GM12878 (cell line): ENCODE measurements at regions not wholly inside any gene's neighbourhood (a gene's known extent, or its start where the extent isn't known, plus 50 kb on each side); places are given as distances from the start of the nearest gene placed in this dataset.

Experiments used
- ATAC-seq: fragments of 200-7000 bp; cut with Tn5 transposase; 3 replicates; pipeline ENCODE4 v1.9.1; 2020; ENCODE audit warnings: mild to moderate bottlenecking, moderate library complexity
- BruUV-seq: library from RNA; stranded (reverse); fragments of 400-500 nt; replicated peaks from 2 replicates; lab custom pipeline; 2021; lab: Mats Ljungman, UMichigan
- CTCF ChIA-PET: fragments of 300-600 bp; sonication (Branson Sonifier 250); formaldehyde crosslinking; extraction: SDS; loops from one replicate; lab custom pipeline; 2021; ENCODE audit warnings: inconsistent platforms; lab: Yijun Ruan, JAX
- POLR2A ChIA-PET: fragments of 350-600 bp; formaldehyde crosslinking; extraction: SDS; loops from one replicate; lab custom pipeline; 2021; ENCODE audit warnings: inconsistent platforms; lab: Charles Lee
- RAD21 ChIA-PET: fragments of 300-600 bp; sonication (Branson Sonifier 250); formaldehyde crosslinking; loops from one replicate; lab custom pipeline; 2023; ENCODE audit warnings: antibody characterized with exemption; ENCODE audit not compliant: unreplicated experiment; lab: Charles Lee
- SMC1A ChIA-PET: fragments of 300-600 bp; sonication (Branson Sonifier 250); formaldehyde crosslinking; loops from one replicate; lab custom pipeline; 2023; ENCODE audit not compliant: unreplicated experiment, uncharacterized antibody; lab: Charles Lee
- DNase-seq: peaks from one replicate; pipeline ENCODE4 v3.0.0-alpha.2; 2011; ENCODE audit warnings: low read depth, low spot score
- FAIRE-seq: peaks from 3 replicates; lab custom pipeline; 2011; peaks lifted over from hg19 to GRCh38; lab: Jason Lieb, UNC
- H2AFZ ChIP-seq: 2 replicates; pipeline ENCODE4 v1.6.0; 2011; ENCODE audit warnings: low read depth, low read length, control low read depth; ENCODE audit not compliant: control insufficient read depth
- H3K27ac ChIP-seq: 2 replicates; pipeline ENCODE4 v1.5.1; 2011; ENCODE audit warnings: control low read depth; ENCODE audit not compliant: control insufficient read depth, insufficient read depth
- H3K27me3 ChIP-seq, 2 experiments: replicated peaks in 1 of 2; 2 replicates each; pipeline versions ENCODE4 v1.6.0 to v1.6.1; 2011; ENCODE audit warnings: low read length in 1 of 2; ENCODE audit not compliant: control insufficient read depth in 2 of 2, insufficient read depth in 2 of 2
- H3K36me3 ChIP-seq, 2 experiments: 2 replicates each; pipeline ENCODE4 v1.5.1; 2011; ENCODE audit warnings: low read length in 1 of 2; ENCODE audit not compliant: control insufficient read depth in 2 of 2, insufficient read depth in 2 of 2
- H3K4me1 ChIP-seq: 2 replicates; pipeline ENCODE4 v1.6.1; 2011; ENCODE audit warnings: mild to moderate bottlenecking, low read length, moderate library complexity, mixed read lengths; ENCODE audit not compliant: control insufficient read depth, insufficient read depth
- H3K4me2 ChIP-seq: 2 replicates; pipeline ENCODE4 v1.6.0; 2011; ENCODE audit warnings: control low read depth; ENCODE audit not compliant: control insufficient read depth, insufficient read depth
- H3K4me3 ChIP-seq: fragments of 200-600 bp; sonication (generic); 2 replicates; pipeline ENCODE4 v1.5.1; 2016
- H3K79me2 ChIP-seq: 2 replicates; pipeline ENCODE4 v1.6.0; 2011; ENCODE audit warnings: low read length; ENCODE audit not compliant: control insufficient read depth, insufficient read depth
- H3K9ac ChIP-seq: 2 replicates; pipeline ENCODE4 v1.8.0; 2011; ENCODE audit warnings: low read length, control low read depth, mixed read lengths; ENCODE audit not compliant: control insufficient read depth, insufficient read depth
- H3K9me3 ChIP-seq: replicated peaks from 3 replicates; pipeline ENCODE4 v1.5.1; 2011; ENCODE audit warnings: mild to moderate bottlenecking, low read length; ENCODE audit not compliant: control insufficient read depth, insufficient read depth
- H4K20me1 ChIP-seq: 2 replicates; pipeline ENCODE4 v1.6.0; 2011; ENCODE audit not compliant: control insufficient read depth, insufficient read depth
- GATAD2B ChIP-seq: fragments of 450-650 bp; conservative IDR thresholded peaks from 2 replicates; pipeline ENCODE4 v1.6.1; 2017; ENCODE audit warnings: low read depth, mild to moderate bottlenecking, moderate library complexity
- MAX ChIP-seq: IDR thresholded peaks from 2 replicates; pipeline ENCODE4 v1.6.1; 2012; ENCODE audit warnings: low read depth, low read length, improper control_type of control experiment
- PRDM15 ChIP-seq: fragments of 450-650 bp; formaldehyde crosslinking; IDR thresholded peaks from 2 replicates; pipeline ENCODE4 v1.4.0; 2020; ENCODE audit warnings: mild to moderate bottlenecking, moderate library complexity
- YY1 ChIP-seq: IDR thresholded peaks from 2 replicates; pipeline ENCODE4 v1.6.1; 2011; ENCODE audit warnings: low read depth, mild to moderate bottlenecking, low read length
- WGBS: methylation state at CpG from one replicate; pipeline ENCODE4 v1.1.6; 2016; ENCODE audit warnings: low lambda C conversion rate; ENCODE audit not compliant: insufficient replicate concordance, insufficient coverage; ENCODE audit errors: missing lambda C conversion rate; 5-methylcytosine and 5-hydroxymethylcytosine counted together
- in situ Hi-C: fragments of 300-500 bp; cut with MboI; formaldehyde crosslinking; loops from 9 replicates; pipeline ENCODE4 v1.14.3; 2018; ENCODE audit warnings: mixed read lengths
- intact Hi-C: fragments of 100-400 bp; cut with micrococcal nuclease; formaldehyde crosslinking; loops from one replicate; pipeline ENCODE4 v1.14.2; 2022; ENCODE audit not compliant: unreplicated experiment

DNA sequence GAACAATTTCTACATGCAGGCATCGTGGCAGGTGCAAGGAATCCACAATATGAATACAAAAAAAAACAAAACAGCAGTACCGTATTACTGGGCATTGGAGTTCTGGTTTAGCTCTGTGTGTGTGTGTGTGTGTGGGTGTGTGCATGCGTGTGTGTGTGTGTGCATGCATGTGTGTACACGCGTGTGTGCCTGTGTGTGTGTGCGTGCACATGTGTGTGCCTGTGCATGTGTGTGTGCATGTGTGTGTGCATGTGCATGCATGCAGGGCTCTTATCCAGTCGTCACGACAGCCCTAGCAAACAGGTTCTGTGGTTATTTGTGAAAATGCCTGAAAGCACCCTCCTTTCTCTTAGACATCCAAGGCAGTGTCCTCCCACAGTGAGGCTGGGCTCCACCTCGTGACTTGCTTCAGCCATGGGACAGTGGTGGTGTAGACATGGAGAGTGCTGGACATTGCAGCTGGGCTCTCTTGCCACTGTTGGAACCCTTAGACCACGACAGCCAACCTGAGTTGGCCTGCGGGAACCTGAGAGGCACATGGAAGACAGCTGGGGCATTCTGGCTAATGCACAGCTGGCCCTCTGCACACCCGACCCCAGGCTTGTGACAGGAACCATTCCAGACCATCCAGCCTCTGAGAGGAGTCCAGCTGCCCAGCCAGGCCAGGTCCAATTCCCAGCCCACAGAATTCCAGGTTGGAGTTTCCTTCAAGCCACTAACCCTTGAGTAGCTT, 173.4 kb upstream of the SHH start (continued):
- TF ChIP-seq MAX (no peak), YY1 (no peak)
- TF ChIP-seq, all 136 proteins: peak for 0

GRCh38 chr7:155984609-155985405, 172.5 kb upstream of the SHH start:
- Histone ChIP-seq H4K20me1 (no peaks in the 10 kb centered on the region), H3K9me3 (no peaks in the 10 kb centered on the region), H3K4me2 (no peak overlapping the region), H3K36me3 (no peaks in the 10 kb centered on the region), H2AFZ (no peak overlapping the region), H3K27me3 (no peaks in the 10 kb centered on the region), H3K27ac (no peak overlapping the region), H3K4me3 (no peak overlapping the region), H3K9ac (no peak overlapping the region), H3K79me2 (no peaks in the 10 kb centered on the region), H3K4me1 (no peaks in the 10 kb centered on the region)
- in situ Hi-C loops: no loop called here
- SMC1A ChIA-PET: no interaction called here
- intact Hi-C loops: no loop called here
- BruUV-seq: no TSS peak
- CTCF ChIA-PET: no interaction called here
- POLR2A ChIA-PET: no interaction called here
- DNase-seq: no peak
- RAD21 ChIA-PET: no interaction called here
- WGBS: 37% methylated on average over 15 of the region's 15 CpGs
- ATAC-seq: no peak
- no peak for FAIRE-seq
- TF ChIP-seq GATAD2B: no peak
- no peak for TF ChIP-seq PRDM15 (CRISPR knock-in tag)
